ENCODE measurements at regions not wholly inside any gene's neighbourhood (a gene's known extent, or its start where the extent isn't known, plus 50 kb on each side); places are given as distances from the start of the nearest gene placed in this dataset.

GRCh38 chr2:778731-779350 is 101.6 kb upstream of the TMEM18 start:
- no peak for DNase-seq

GRCh38 chr2:777546-777945 is 100.3 kb upstream of the TMEM18 start:
- DNase-seq: no peak

- DNase-seq: no peak
Measured at GRCh38 chr2:777051-777450, 99.8 kb upstream of the TMEM18 start.

GRCh38 chr2:776487-776886 is 99.3 kb upstream of the TMEM18 start:
- DNase-seq: no peak

- no peak for DNase-seq
Measured at GRCh38 chr2:776038-776437, 98.8 kb upstream of the TMEM18 start.

GRCh38 chr2:774436-774835 is 97.2 kb upstream of the TMEM18 start:
- DNase-seq: no peak

- DNase-seq: no peak
Measured at GRCh38 chr2:773256-774160, 96.3 kb upstream of the TMEM18 start.

GRCh38 chr2:771538-771937 is 94.3 kb upstream of the TMEM18 start:
- DNase-seq: no peak

GRCh38 chr2:770776-771175 is 93.6 kb upstream of the TMEM18 start:
- DNase-seq: no peak

GRCh38 chr2:769771-770170 is 92.6 kb upstream of the TMEM18 start:
- no peak for DNase-seq

GRCh38 chr2:768451-768850 is 91.2 kb upstream of the TMEM18 start:
- no peak for DNase-seq

- no peak for DNase-seq
Measured at GRCh38 chr2:767944-768343, 90.7 kb upstream of the TMEM18 start.

- no peak for DNase-seq
Measured at GRCh38 chr2:767440-767839, 90.2 kb upstream of the TMEM18 start.

GRCh38 chr2:766255-766654 is 89.0 kb upstream of the TMEM18 start:
- DNase-seq: no peak

- DNase-seq: no peak
Measured at GRCh38 chr2:765369-765768, 88.2 kb upstream of the TMEM18 start.

GRCh38 chr2:763766-764525 is 86.7 kb upstream of the TMEM18 start:
- DNase-seq: no peak

- no peak for DNase-seq
Measured at GRCh38 chr2:762646-763045, 85.4 kb upstream of the TMEM18 start.

GRCh38 chr2:761384-761783 is 84.2 kb upstream of the TMEM18 start:
- no peak for DNase-seq

GRCh38 chr2:760001-760400 is 82.8 kb upstream of the TMEM18 start:
- no peak for DNase-seq

- no peak for DNase-seq
Measured at GRCh38 chr2:758073-758820, 81.0 kb upstream of the TMEM18 start.

GRCh38 chr2:753123-753522 is 75.9 kb upstream of the TMEM18 start:
- no peak for DNase-seq

- DNase-seq: no peak
Measured at GRCh38 chr2:751474-751873, 74.3 kb upstream of the TMEM18 start.

GRCh38 chr2:750628-751027 is 73.4 kb upstream of the TMEM18 start:
- no peak for DNase-seq

All from activated effector memory CD4-positive, alpha-beta T cell treated with Interleukin-2 at 50 U/mL for 16 hours (primary cell).